Lower leg skin (tissue), 3 donors: ENCODE measurements at regions not wholly inside any gene's neighbourhood (a gene's known extent, or its start where the extent isn't known, plus 50 kb on each side); places are given as distances from the start of the nearest gene placed in this dataset.

Experiments
- CTCF ChIP-seq, 3 donors: fragments of 450-650 bp; IDR thresholded peaks; one replicate each; pipeline ENCODE4 v1.5.1; 2016; ENCODE audit warnings: antibody characterized with exemption in 3 of 3, mild to moderate bottlenecking in 3 of 3, moderate library complexity in 2 of 3
- POLR2A ChIP-seq, 2 donors: fragments of 450-650 bp; IDR thresholded peaks; one replicate each; pipeline ENCODE4 v1.6.1; 2016 to 2017; ENCODE audit warnings: antibody characterized with exemption in 2 of 2, mild to moderate bottlenecking in 1 of 2, moderate library complexity in 1 of 2

- no peak for TF ChIP-seq POLR2A (IDR thresholded peaks at IDR 0.05)
- no peak for TF ChIP-seq CTCF (IDR thresholded peaks at IDR 0.05)
These were observed 616.5 kb upstream of the RGS18 start for GRCh38 chr1:191541758-191542157.
